ENCODE measurements at regions not wholly inside any gene's neighbourhood (a gene's known extent, or its start where the extent isn't known, plus 50 kb on each side); places are given as distances from the start of the nearest gene placed in this dataset.

GRCh38 chr6:3592371-3592941 is 135.6 kb upstream of the SLC22A23 start:
- DNase-seq (ENCODE audit: low spot score): peak; percentile 75

- no peak for DNase-seq (ENCODE audit: low spot score)
Observed at GRCh38 chr6:3591970-3592369, 135.1 kb upstream of the SLC22A23 start.

- DNase-seq (ENCODE audit: low spot score): no peak
Observed at GRCh38 chr6:3587660-3588059, 130.8 kb upstream of the SLC22A23 start.

GRCh38 chr6:3585320-3585935 is 128.6 kb upstream of the SLC22A23 start:
- DNase-seq (ENCODE audit: low spot score): peak; percentile 72

- no peak for DNase-seq (ENCODE audit: low spot score)
Observed at GRCh38 chr6:3584606-3585005, 127.8 kb upstream of the SLC22A23 start.

GRCh38 chr6:3581469-3581868 is 124.6 kb upstream of the SLC22A23 start:
- no peak for DNase-seq (ENCODE audit: low spot score)

GRCh38 chr6:3579652-3580175 is 122.9 kb upstream of the SLC22A23 start:
- DNase-seq (ENCODE audit: low spot score): no peak

- no peak for DNase-seq (ENCODE audit: low spot score)
Observed at GRCh38 chr6:3578981-3579380, 122.1 kb upstream of the SLC22A23 start.

GRCh38 chr6:3577517-3577916 is 120.7 kb upstream of the SLC22A23 start:
- no peak for DNase-seq (ENCODE audit: low spot score)

GRCh38 chr6:3575701-3576100 is 118.9 kb upstream of the SLC22A23 start:
- no peak for DNase-seq (ENCODE audit: low spot score)

GRCh38 chr6:3575166-3575565 is 118.3 kb upstream of the SLC22A23 start:
- DNase-seq (ENCODE audit: low spot score): no peak

- DNase-seq (ENCODE audit: low spot score): no peak
Observed at GRCh38 chr6:3573670-3574069, 116.8 kb upstream of the SLC22A23 start.

GRCh38 chr6:3571836-3572235 is 115.0 kb upstream of the SLC22A23 start:
- DNase-seq (ENCODE audit: low spot score): no peak

- DNase-seq (ENCODE audit: low spot score): no peak
Observed at GRCh38 chr6:3571250-3571681, 114.4 kb upstream of the SLC22A23 start.

GRCh38 chr6:3569816-3570215 is 113.0 kb upstream of the SLC22A23 start:
- DNase-seq (ENCODE audit: low spot score): no peak

- no peak for DNase-seq (ENCODE audit: low spot score)
Observed at GRCh38 chr6:3568396-3569082, 111.7 kb upstream of the SLC22A23 start.

GRCh38 chr6:3566812-3567211 is 110.0 kb upstream of the SLC22A23 start:
- peak; percentile 53 for DNase-seq (ENCODE audit: low spot score)

GRCh38 chr6:3565291-3565690 is 108.4 kb upstream of the SLC22A23 start:
- DNase-seq (ENCODE audit: low spot score): no peak

- DNase-seq (ENCODE audit: low spot score): no peak
Observed at GRCh38 chr6:3561725-3562124, 104.9 kb upstream of the SLC22A23 start.

GRCh38 chr6:3560211-3560610 is 103.4 kb upstream of the SLC22A23 start:
- no peak for DNase-seq (ENCODE audit: low spot score)

GRCh38 chr6:3559561-3559960 is 102.7 kb upstream of the SLC22A23 start:
- DNase-seq (ENCODE audit: low spot score): no peak

GRCh38 chr6:3557336-3557735 is 100.5 kb upstream of the SLC22A23 start:
- DNase-seq (ENCODE audit: low spot score): no peak

GRCh38 chr6:3553254-3553653 is 96.4 kb upstream of the SLC22A23 start:
- no peak for DNase-seq (ENCODE audit: low spot score)

Data from AG08395 (cell line).